Mammary epithelial cell (primary cell): ENCODE measurements at regions not wholly inside any gene's neighbourhood (a gene's known extent, or its start where the extent isn't known, plus 50 kb on each side); places are given as distances from the start of the nearest gene placed in this dataset.

Source experiments
- CTCF ChIP-seq, 2 donors: IDR thresholded peaks in 1 of 2; conservative IDR thresholded peaks in 1 of 2; 2 replicates each; pipeline ENCODE4 v1.5.1; 2011 to 2012; ENCODE audit warnings: inconsistent platforms in 2 of 2, low read length in 2 of 2, mild to moderate bottlenecking in 2 of 2, control low read depth in 1 of 2, low read depth in 1 of 2; ENCODE audit not compliant: insufficient read depth in 1 of 2; ENCODE audit errors: extremely low read depth in 1 of 2
- EZH2 ChIP-seq: IDR thresholded peaks from 2 replicates; pipeline ENCODE4 v1.6.1; 2012; ENCODE audit warnings: low read length, inconsistent platforms, borderline replicate concordance

GRCh38 chr4:100022792-100023222 is 72.7 kb upstream of the H2AZ1 start:
- TF ChIP-seq EZH2 (no peak), CTCF (conservative IDR thresholded peaks at IDR 0.05 in 1 of 2, IDR thresholded peaks at IDR 0.05 in 1 of 2; ENCODE audit: extremely low read depth in 1 of 2, insufficient read depth in 1 of 2, low read depth in 1 of 2, low read length in 2 of 2) (no peak)
